Astrocyte (in vitro differentiated cells and primary cell): ENCODE measurements at regions not wholly inside any gene's neighbourhood (a gene's known extent, or its start where the extent isn't known, plus 50 kb on each side); places are given as distances from the start of the nearest gene placed in this dataset.

ENCODE experiments used
- DNase-seq: peaks from one replicate; pipeline ENCODE4 v3.0.0-alpha.2; 2010; ENCODE audit warnings: low read depth
- FAIRE-seq: peaks from 2 replicates; lab custom pipeline; 2011; peaks lifted over from hg19 to GRCh38; lab: Jason Lieb, UNC
- H2AFZ ChIP-seq: 2 replicates; pipeline ENCODE4 v1.6.0; 2012; ENCODE audit warnings: low read depth, low read length, inconsistent platforms
- H3K27ac ChIP-seq: 2 replicates; pipeline ENCODE4 v1.5.1; 2011; ENCODE audit warnings: low read depth, low read length, inconsistent platforms
- H3K27me3 ChIP-seq: 2 replicates; pipeline ENCODE4 v1.6.0; 2011; ENCODE audit warnings: low read length, inconsistent platforms; ENCODE audit not compliant: insufficient read depth
- H3K36me3 ChIP-seq: 2 replicates; pipeline ENCODE4 v1.5.1; 2011; ENCODE audit warnings: low read length, inconsistent platforms; ENCODE audit not compliant: insufficient read depth
- H3K4me1 ChIP-seq: 2 replicates; pipeline ENCODE4 v1.5.1; 2011; ENCODE audit warnings: low read length, inconsistent platforms; ENCODE audit not compliant: insufficient read depth
- H3K4me2 ChIP-seq: 2 replicates; pipeline ENCODE4 v1.6.0; 2012; ENCODE audit warnings: low read length, inconsistent platforms
- H3K4me3 ChIP-seq: 2 replicates; pipeline ENCODE4 v1.5.1; 2011; ENCODE audit warnings: low read depth, mild to moderate bottlenecking, low read length, inconsistent platforms; ENCODE audit not compliant: insufficient read depth
- H3K79me2 ChIP-seq: 2 replicates; pipeline ENCODE4 v1.6.0; 2012; ENCODE audit warnings: mild to moderate bottlenecking, low read length, inconsistent platforms; ENCODE audit not compliant: insufficient read depth
- H3K9ac ChIP-seq: 2 replicates; pipeline ENCODE4 v1.6.0; 2012; ENCODE audit warnings: mild to moderate bottlenecking, low read length, inconsistent platforms
- H3K9me3 ChIP-seq: 2 replicates; pipeline ENCODE4 v1.5.1; 2012; ENCODE audit warnings: low read depth, mild to moderate bottlenecking, low read length, inconsistent platforms; ENCODE audit not compliant: insufficient read depth
- H4K20me1 ChIP-seq: 2 replicates; pipeline ENCODE4 v1.6.0; 2012; ENCODE audit warnings: low read length, inconsistent platforms; ENCODE audit not compliant: insufficient read depth
- H3K27ac Mint-ChIP-seq: one replicate; pipeline ENCODE4 v1.8.0; 2021; ENCODE audit warnings: mild to moderate bottlenecking, mixed read lengths; ENCODE audit not compliant: unreplicated experiment
- H3K27me3 Mint-ChIP-seq: one replicate; pipeline ENCODE4 v1.8.0; 2021; ENCODE audit warnings: low read depth, mixed read lengths; ENCODE audit not compliant: unreplicated experiment
- H3K36me3 Mint-ChIP-seq: one replicate; pipeline ENCODE4 v1.8.0; 2021; ENCODE audit warnings: low read depth, mixed read lengths; ENCODE audit not compliant: unreplicated experiment
- H3K4me1 Mint-ChIP-seq: one replicate; pipeline ENCODE4 v1.8.0; 2021; ENCODE audit warnings: low read depth, mixed read lengths; ENCODE audit not compliant: unreplicated experiment
- H3K4me3 Mint-ChIP-seq: one replicate; pipeline ENCODE4 v1.8.0; 2021; ENCODE audit warnings: mild to moderate bottlenecking, moderate library complexity, mixed read lengths; ENCODE audit not compliant: unreplicated experiment
- H3K9me3 Mint-ChIP-seq: one replicate; pipeline ENCODE4 v1.8.0; 2021; ENCODE audit warnings: mild to moderate bottlenecking, mixed read lengths; ENCODE audit not compliant: unreplicated experiment
- CTCF ChIP-seq: IDR thresholded peaks from 2 replicates; pipeline ENCODE4 v1.5.1; 2011; ENCODE audit warnings: low read depth, mild to moderate bottlenecking, inconsistent platforms, low read length, moderate library complexity; ENCODE audit not compliant: insufficient read depth
- EZH2 ChIP-seq: IDR thresholded peaks from 2 replicates; pipeline ENCODE4 v1.6.1; 2012; ENCODE audit warnings: mild to moderate bottlenecking, low read length, inconsistent platforms; ENCODE audit not compliant: insufficient read depth

GRCh38 chr11:64490562-64491216 is 65.1 kb upstream of the SLC22A11 start:
- Histone ChIP-seq H3K79me2 (no peaks in the 10 kb centered on the region), H3K36me3 (no peaks in the 10 kb centered on the region), H3K9ac (no peak overlapping the region), H3K4me3 (no peak overlapping the region), H4K20me1 (no peaks in the 10 kb centered on the region), H2AFZ (no peak overlapping the region), H3K27me3 (peaks cover 26% of the 10 kb centered on the region), H3K4me2 (no peak overlapping the region), H3K9me3 (no peaks in the 10 kb centered on the region), H3K4me1 (no peaks in the 10 kb centered on the region), H3K27ac (no peak overlapping the region)
- DNase-seq (no peak), FAIRE-seq (no peak)
- Mint-ChIP-seq H3K4me1 (no peaks in the 10 kb centered on the region), H3K27ac (no peak overlapping the region), H3K4me3 (no peak overlapping the region), H3K27me3 (peaks cover 59% of the 10 kb centered on the region), H3K36me3 (no peaks in the 10 kb centered on the region), H3K9me3 (peaks cover 3% of the 10 kb centered on the region)
- no peak for TF ChIP-seq EZH2
- TF ChIP-seq CTCF: no peak

GRCh38 chr11:64492561-64492960 is 63.2 kb upstream of the SLC22A11 start:
- Histone ChIP-seq H3K9me3 (no peaks in the 10 kb centered on the region), H2AFZ (no peak overlapping the region), H3K4me1 (no peaks in the 10 kb centered on the region), H3K27me3 (peaks cover 23% of the 10 kb centered on the region), H4K20me1 (no peaks in the 10 kb centered on the region), H3K27ac (no peak overlapping the region), H3K4me3 (no peak overlapping the region), H3K9ac (no peak overlapping the region), H3K36me3 (no peaks in the 10 kb centered on the region), H3K79me2 (no peaks in the 10 kb centered on the region), H3K4me2 (no peak overlapping the region)
- no peak for TF ChIP-seq EZH2
- TF ChIP-seq CTCF: no peak
- no peak for FAIRE-seq
- no peak for DNase-seq
- H3K9me3 Mint-ChIP-seq: peaks cover 3% of the 10 kb centered on the region
- no peaks in the 10 kb centered on the region for H3K36me3 Mint-ChIP-seq
- H3K27me3 Mint-ChIP-seq: peaks cover 49% of the 10 kb centered on the region
- H3K4me1 Mint-ChIP-seq: no peaks in the 10 kb centered on the region
- H3K4me3 Mint-ChIP-seq: no peak overlapping the region
- no peak overlapping the region for H3K27ac Mint-ChIP-seq

- Histone ChIP-seq H4K20me1 (no peaks in the 10 kb centered on the region), H3K27ac (no peak overlapping the region), H3K4me3 (no peak overlapping the region), H3K9me3 (no peaks in the 10 kb centered on the region), H3K27me3 (peaks cover 24% of the 10 kb centered on the region), H3K4me1 (no peaks in the 10 kb centered on the region), H3K36me3 (no peaks in the 10 kb centered on the region), H3K4me2 (no peak overlapping the region), H3K9ac (no peak overlapping the region), H3K79me2 (no peaks in the 10 kb centered on the region), H2AFZ (no peak overlapping the region)
- H3K27me3 Mint-ChIP-seq: peaks cover 25% of the 10 kb centered on the region
- no peaks in the 10 kb centered on the region for H3K4me1 Mint-ChIP-seq
- no peak for DNase-seq
- no peak for TF ChIP-seq EZH2
- TF ChIP-seq CTCF: no peak
- H3K27ac Mint-ChIP-seq: no peak overlapping the region
- H3K36me3 Mint-ChIP-seq: no peaks in the 10 kb centered on the region
- H3K9me3 Mint-ChIP-seq: peaks cover 3% of the 10 kb centered on the region
- no peak overlapping the region for H3K4me3 Mint-ChIP-seq
- no peak for FAIRE-seq
These were observed 57.6 kb upstream of the SLC22A11 start for GRCh38 chr11:64498136-64498535.
